Testis (tissue), 2 donors: ENCODE measurements at regions not wholly inside any gene's neighbourhood (a gene's known extent, or its start where the extent isn't known, plus 50 kb on each side); places are given as distances from the start of the nearest gene placed in this dataset.
"Not testable (repeated sequence)": the region's sequence is repeated elsewhere in the genome, so short reads cannot be mapped to it uniquely, and the experiment has no call there.

Experiments
- POLR2A ChIP-seq: fragments of 450-650 bp; IDR thresholded peaks from one replicate; pipeline ENCODE4 v1.6.1; 2017; ENCODE audit warnings: antibody characterized with exemption, mild to moderate bottlenecking, moderate library complexity
- TF ChIP-seq, protein P1 (sequence below), 3 experiments: fragments of 450-650 bp in 2 of 3; fragments of 200-600 bp in 1 of 3; sonication (generic) in 1 of 3; IDR thresholded peaks; one replicate each; pipeline ENCODE4 v1.5.1; 2016 to 2019; ENCODE audit warnings: antibody characterized with exemption in 3 of 3, mild to moderate bottlenecking in 2 of 3, moderate library complexity in 1 of 3

DNA sequence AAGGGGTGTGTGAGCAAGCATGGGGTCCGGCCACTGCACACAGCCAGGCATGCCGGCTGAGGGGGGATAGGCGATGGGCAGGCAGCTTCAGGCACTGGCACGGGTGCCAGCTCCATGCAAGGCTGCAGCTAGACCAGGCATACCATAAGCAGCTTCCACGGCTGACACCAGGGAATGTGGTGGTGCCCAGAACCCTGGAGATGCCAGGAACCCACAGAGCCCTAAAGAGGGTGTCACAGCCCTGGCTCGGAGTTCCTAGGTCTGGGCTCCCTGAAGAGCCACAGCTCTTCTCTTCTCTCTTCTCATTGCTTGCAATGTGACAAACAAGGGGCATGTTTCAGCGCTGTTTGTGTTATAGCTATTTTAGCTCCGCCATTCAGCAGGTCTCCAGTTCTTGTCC, 442.5 kb downstream of the SPATA31A1 start:
- TF ChIP-seq POLR2A, result not testable (repeated sequence)
- TF ChIP-seq, protein P1, sequence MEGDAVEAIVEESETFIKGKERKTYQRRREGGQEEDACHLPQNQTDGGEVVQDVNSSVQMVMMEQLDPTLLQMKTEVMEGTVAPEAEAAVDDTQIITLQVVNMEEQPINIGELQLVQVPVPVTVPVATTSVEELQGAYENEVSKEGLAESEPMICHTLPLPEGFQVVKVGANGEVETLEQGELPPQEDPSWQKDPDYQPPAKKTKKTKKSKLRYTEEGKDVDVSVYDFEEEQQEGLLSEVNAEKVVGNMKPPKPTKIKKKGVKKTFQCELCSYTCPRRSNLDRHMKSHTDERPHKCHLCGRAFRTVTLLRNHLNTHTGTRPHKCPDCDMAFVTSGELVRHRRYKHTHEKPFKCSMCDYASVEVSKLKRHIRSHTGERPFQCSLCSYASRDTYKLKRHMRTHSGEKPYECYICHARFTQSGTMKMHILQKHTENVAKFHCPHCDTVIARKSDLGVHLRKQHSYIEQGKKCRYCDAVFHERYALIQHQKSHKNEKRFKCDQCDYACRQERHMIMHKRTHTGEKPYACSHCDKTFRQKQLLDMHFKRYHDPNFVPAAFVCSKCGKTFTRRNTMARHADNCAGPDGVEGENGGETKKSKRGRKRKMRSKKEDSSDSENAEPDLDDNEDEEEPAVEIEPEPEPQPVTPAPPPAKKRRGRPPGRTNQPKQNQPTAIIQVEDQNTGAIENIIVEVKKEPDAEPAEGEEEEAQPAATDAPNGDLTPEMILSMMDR (IDR thresholded peaks at IDR 0.05), result not testable (repeated sequence)
